Endothelial cell (in vitro differentiated cells): ENCODE measurements at regions not wholly inside any gene's neighbourhood (a gene's known extent, or its start where the extent isn't known, plus 50 kb on each side); places are given as distances from the start of the nearest gene placed in this dataset.

Experiments
- DNase-seq: peaks from one replicate; pipeline ENCODE4 v3.0.0; 2021; ENCODE audit warnings: low spot score
- H3K27ac Mint-ChIP-seq: one replicate; pipeline ENCODE4 v1.8.0; 2021; ENCODE audit warnings: mixed read lengths, inconsistent platforms; ENCODE audit not compliant: unreplicated experiment
- H3K27me3 Mint-ChIP-seq: one replicate; pipeline ENCODE4 v1.8.0; 2021; ENCODE audit warnings: mild to moderate bottlenecking, moderate library complexity, mixed read lengths, inconsistent platforms; ENCODE audit not compliant: unreplicated experiment
- H3K36me3 Mint-ChIP-seq: one replicate; pipeline ENCODE4 v1.8.0; 2021; ENCODE audit warnings: mild to moderate bottlenecking, low read depth, mixed read lengths, inconsistent platforms; ENCODE audit not compliant: unreplicated experiment
- H3K4me1 Mint-ChIP-seq: one replicate; pipeline ENCODE4 v1.8.0; 2021; ENCODE audit warnings: mild to moderate bottlenecking, mixed read lengths, inconsistent platforms; ENCODE audit not compliant: unreplicated experiment
- H3K4me3 Mint-ChIP-seq: one replicate; pipeline ENCODE4 v1.8.0; 2021; ENCODE audit warnings: mild to moderate bottlenecking, mixed read lengths, inconsistent platforms; ENCODE audit not compliant: unreplicated experiment
- H3K9me3 Mint-ChIP-seq: one replicate; pipeline ENCODE4 v1.8.0; 2021; ENCODE audit warnings: mixed read lengths, inconsistent platforms; ENCODE audit not compliant: unreplicated experiment
- CTCF ChIP-seq: fragments of 200-600 bp; sonication (generic); IDR thresholded peaks from one replicate; pipeline ENCODE4 v1.5.0; 2021; ENCODE audit warnings: antibody characterized with exemption; ENCODE audit not compliant: unreplicated experiment

DNA sequence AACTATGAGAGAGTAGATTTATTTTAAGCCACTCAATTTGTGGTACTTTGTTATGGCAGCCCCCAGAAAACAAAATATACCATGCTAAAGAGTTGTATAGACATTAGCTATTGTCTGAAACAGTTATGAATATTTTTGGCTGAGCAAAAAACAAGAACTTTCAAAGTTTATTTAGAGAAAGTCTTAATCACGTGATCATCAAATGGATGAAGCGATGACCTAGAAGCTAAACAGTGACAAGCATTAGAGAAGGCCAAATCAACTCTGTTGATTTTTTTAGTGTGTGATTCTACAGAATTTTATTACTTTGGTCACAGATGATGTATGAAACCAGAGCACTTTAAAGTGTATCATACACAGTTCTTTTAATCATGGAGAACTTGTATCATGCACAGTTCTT, 1247.9 kb upstream of the MAP3K7 start:
- Mint-ChIP-seq H3K27me3 (no peaks in the 10 kb centered on the region), H3K4me1 (no peaks in the 10 kb centered on the region), H3K4me3 (no peak overlapping the region), H3K27ac (no peak overlapping the region), H3K36me3 (no peaks in the 10 kb centered on the region), H3K9me3 (no peaks in the 10 kb centered on the region)
- no peak for DNase-seq
- TF ChIP-seq CTCF, result no peak

- Mint-ChIP-seq H3K27me3 (no peaks in the 10 kb centered on the region), H3K4me3 (no peak overlapping the region), H3K4me1 (no peaks in the 10 kb centered on the region), H3K36me3 (no peaks in the 10 kb centered on the region), H3K9me3 (no peaks in the 10 kb centered on the region), H3K27ac (no peak overlapping the region)
- no peak for TF ChIP-seq CTCF
- DNase-seq, result no peak
Observed at GRCh38 chr6:91827151-91827550, 1240.3 kb upstream of the MAP3K7 start.

- H3K4me3 Mint-ChIP-seq, result no peak overlapping the region
- no peaks in the 10 kb centered on the region for H3K36me3 Mint-ChIP-seq
- no peak for TF ChIP-seq CTCF
- DNase-seq, result no peak
- no peaks in the 10 kb centered on the region for H3K9me3 Mint-ChIP-seq
- H3K4me1 Mint-ChIP-seq, result no peaks in the 10 kb centered on the region
- H3K27ac Mint-ChIP-seq, result no peak overlapping the region
- no peaks in the 10 kb centered on the region for H3K27me3 Mint-ChIP-seq
Observed at GRCh38 chr6:91826128-91826527, 1239.3 kb upstream of the MAP3K7 start.

- no peak for DNase-seq
- Mint-ChIP-seq H3K27me3 (no peaks in the 10 kb centered on the region), H3K4me3 (no peak overlapping the region), H3K4me1 (no peaks in the 10 kb centered on the region), H3K27ac (no peak overlapping the region), H3K36me3 (no peaks in the 10 kb centered on the region), H3K9me3 (no peaks in the 10 kb centered on the region)
- TF ChIP-seq CTCF, result no peak
Observed at GRCh38 chr6:91824331-91824730, 1237.5 kb upstream of the MAP3K7 start.

GRCh38 chr6:91822581-91822980, 1235.7 kb upstream of the MAP3K7 start:
- Mint-ChIP-seq H3K27ac (no peak overlapping the region), H3K4me1 (no peaks in the 10 kb centered on the region), H3K36me3 (no peaks in the 10 kb centered on the region), H3K4me3 (no peak overlapping the region), H3K9me3 (no peaks in the 10 kb centered on the region), H3K27me3 (no peaks in the 10 kb centered on the region)
- no peak for TF ChIP-seq CTCF
- DNase-seq, result no peak
